DOHH2 (cell line): ENCODE measurements at regions not wholly inside any gene's neighbourhood (a gene's known extent, or its start where the extent isn't known, plus 50 kb on each side); places are given as distances from the start of the nearest gene placed in this dataset.

ENCODE experiments used
- H3F3A ChIP-seq: fragments of 200-600 bp; sonication (generic), shearing (Covaris generic); 2 replicates; pipeline ENCODE4 v1.6.0; 2016; ENCODE audit warnings: antibody characterized with exemption, mild to moderate bottlenecking; ENCODE audit not compliant: control insufficient read depth, insufficient read depth
- H3K27ac ChIP-seq: fragments of 200-600 bp; sonication (generic); 2 replicates; pipeline ENCODE4 v1.5.1; 2014; ENCODE audit warnings: low read depth, mild to moderate bottlenecking, low read length, moderate library complexity
- H3K27me3 ChIP-seq: fragments of 200-600 bp; sonication (generic); 2 replicates; pipeline ENCODE4 v1.6.1; 2014; ENCODE audit warnings: mild to moderate bottlenecking, low read length, mixed read lengths; ENCODE audit not compliant: control insufficient read depth
- H3K36me3 ChIP-seq: fragments of 200-600 bp; sonication (generic); 2 replicates; pipeline ENCODE4 v1.6.1; 2014; ENCODE audit warnings: mild to moderate bottlenecking, low read length, moderate library complexity, mixed read lengths; ENCODE audit not compliant: control insufficient read depth
- H3K4me1 ChIP-seq: fragments of 200-600 bp; sonication (generic); 2 replicates; pipeline ENCODE4 v1.6.1; 2014; ENCODE audit warnings: mild to moderate bottlenecking, low read length, mixed read lengths; ENCODE audit not compliant: control insufficient read depth
- H3K4me2 ChIP-seq: fragments of 200-600 bp; sonication (generic); 2 replicates; pipeline ENCODE4 v1.6.0; 2014; ENCODE audit warnings: mild to moderate bottlenecking, low read length, moderate library complexity
- H3K4me3 ChIP-seq: fragments of 200-600 bp; sonication (generic); 2 replicates; pipeline ENCODE4 v1.5.1; 2014; ENCODE audit warnings: mild to moderate bottlenecking, low read length, mixed read lengths
- H3K79me2 ChIP-seq: fragments of 200-600 bp; sonication (generic); 2 replicates; pipeline ENCODE4 v1.6.1; 2014; ENCODE audit warnings: mild to moderate bottlenecking, low read length, mixed read lengths; ENCODE audit not compliant: control insufficient read depth
- H3K9me2 ChIP-seq: fragments of 200-600 bp; sonication (generic); replicated peaks from 2 replicates; pipeline ENCODE4 v1.6.1; 2014; ENCODE audit warnings: mild to moderate bottlenecking, low read length, mixed read lengths; ENCODE audit not compliant: control insufficient read depth
- H3K9me3 ChIP-seq: fragments of 200-600 bp; sonication (generic); 2 replicates; pipeline ENCODE4 v1.6.1; 2014; ENCODE audit warnings: antibody characterized with exemption, low read length, mixed read lengths; ENCODE audit not compliant: control insufficient read depth, insufficient read depth
- H4K20me1 ChIP-seq: fragments of 200-600 bp; sonication (generic); 2 replicates; pipeline ENCODE4 v1.6.0; 2014; ENCODE audit warnings: low read depth, mild to moderate bottlenecking, antibody characterized with exemption, low read length, moderate library complexity; ENCODE audit not compliant: control insufficient read depth, insufficient read depth
- CTCF ChIP-seq: fragments of 200-600 bp; sonication (generic); IDR thresholded peaks from one replicate; pipeline ENCODE4 v1.5.1; 2014; ENCODE audit warnings: antibody characterized with exemption, mild to moderate bottlenecking, low read depth, low read length; ENCODE audit not compliant: poor library complexity, severe bottlenecking
- EZH2phosphoT487 ChIP-seq: fragments of 200-600 bp; sonication (generic); IDR thresholded peaks from 2 replicates; pipeline ENCODE4 v1.6.1; 2017; ENCODE audit warnings: borderline replicate concordance, mild to moderate bottlenecking, antibody characterized with exemption, low read length, moderate library complexity, mixed read lengths

GRCh38 chr10:83965473-83965872, 173.8 kb upstream of the GHITM start:
- no peak overlapping the region for H3K4me2 ChIP-seq
- no peak overlapping the region for H3K4me3 ChIP-seq
- no peaks in the 10 kb centered on the region for H3K9me3 ChIP-seq
- H3K79me2 ChIP-seq, result no peaks in the 10 kb centered on the region
- TF ChIP-seq CTCF (no peak), EZH2phosphoT487 (no peak)
- no peaks in the 10 kb centered on the region for H3K36me3 ChIP-seq
- H3F3A ChIP-seq, result no peaks in the 10 kb centered on the region
- no peaks in the 10 kb centered on the region for H3K9me2 ChIP-seq
- H4K20me1 ChIP-seq, result no peaks in the 10 kb centered on the region
- H3K27ac ChIP-seq, result no peak overlapping the region
- H3K27me3 ChIP-seq, result 0 out of 2 replicates have a peak, but pooled peaks cover 2% of the 10 kb centered on the region
- no peaks in the 10 kb centered on the region for H3K4me1 ChIP-seq

GRCh38 chr10:83968052-83968451, 171.3 kb upstream of the GHITM start:
- 0 out of 2 replicates have a peak, but pooled peaks cover 2% of the 10 kb centered on the region for H3K27me3 ChIP-seq
- H3K79me2 ChIP-seq, result no peaks in the 10 kb centered on the region
- no peaks in the 10 kb centered on the region for H3K9me2 ChIP-seq
- H3K9me3 ChIP-seq, result no peaks in the 10 kb centered on the region
- no peaks in the 10 kb centered on the region for H3F3A ChIP-seq
- no peaks in the 10 kb centered on the region for H3K4me1 ChIP-seq
- no peak overlapping the region for H3K4me2 ChIP-seq
- H3K4me3 ChIP-seq, result no peak overlapping the region
- H4K20me1 ChIP-seq, result no peaks in the 10 kb centered on the region
- TF ChIP-seq EZH2phosphoT487, result no peak
- no peak overlapping the region for H3K27ac ChIP-seq
- H3K36me3 ChIP-seq, result no peaks in the 10 kb centered on the region

GRCh38 chr10:83978681-83979383, 160.5 kb upstream of the GHITM start:
- TF ChIP-seq EZH2phosphoT487, result no peak
- TF ChIP-seq CTCF, result no peak
- H3K4me1 ChIP-seq, result no peaks in the 10 kb centered on the region
- H4K20me1 ChIP-seq, result no peaks in the 10 kb centered on the region
- no peaks in the 10 kb centered on the region for H3K79me2 ChIP-seq
- H3K36me3 ChIP-seq, result no peaks in the 10 kb centered on the region
- no peaks in the 10 kb centered on the region for H3K9me3 ChIP-seq
- no peaks in the 10 kb centered on the region for H3K27me3 ChIP-seq
- H3K9me2 ChIP-seq, result no peaks in the 10 kb centered on the region
- no peak overlapping the region for H3K4me3 ChIP-seq
- no peaks in the 10 kb centered on the region for H3F3A ChIP-seq
- H3K27ac ChIP-seq, result no peak overlapping the region
- no peak overlapping the region for H3K4me2 ChIP-seq

- Histone ChIP-seq H3K4me3 (no peak overlapping the region), H3F3A (no peaks in the 10 kb centered on the region), H3K36me3 (no peaks in the 10 kb centered on the region), H3K9me3 (no peaks in the 10 kb centered on the region), H3K27me3 (no peaks in the 10 kb centered on the region), H3K4me2 (no peak overlapping the region), H3K27ac (no peak overlapping the region), H3K9me2 (no peaks in the 10 kb centered on the region), H3K79me2 (no peaks in the 10 kb centered on the region), H3K4me1 (no peaks in the 10 kb centered on the region), H4K20me1 (no peaks in the 10 kb centered on the region)
- TF ChIP-seq EZH2phosphoT487, result no peak
- no peak for TF ChIP-seq CTCF
Measured at GRCh38 chr10:83982812-83983211, 156.5 kb upstream of the GHITM start.
